MV-4-11 (cell line): ENCODE measurements at regions not wholly inside any gene's neighbourhood (a gene's known extent, or its start where the extent isn't known, plus 50 kb on each side); places are given as distances from the start of the nearest gene placed in this dataset.

Experiments used
- DNase-seq: peaks from one replicate; lab custom pipeline; 2025; lab: John Stamatoyannopoulos, UW

- no peak for DNase-seq
Observed at GRCh38 chr1:115413621-115414020, 75.6 kb upstream of the NGF start.

GRCh38 chr1:115413208-115413607 lies 75.2 kb upstream of the NGF start:
- no peak for DNase-seq

GRCh38 chr1:115412733-115413132 lies 74.7 kb upstream of the NGF start:
- no peak for DNase-seq

- DNase-seq = no peak
Observed at GRCh38 chr1:115412286-115412685, 74.2 kb upstream of the NGF start.

- DNase-seq = no peak
Observed at GRCh38 chr1:115411371-115412063, 73.5 kb upstream of the NGF start.

- no peak for DNase-seq
Observed at GRCh38 chr1:115409094-115410015, 71.3 kb upstream of the NGF start.

- no peak for DNase-seq
Observed at GRCh38 chr1:115408533-115408932, 70.5 kb upstream of the NGF start.

- DNase-seq = no peak
Observed at GRCh38 chr1:115404911-115405310, 66.9 kb upstream of the NGF start.

- DNase-seq = no peak
Observed at GRCh38 chr1:115402753-115403184, 64.7 kb upstream of the NGF start.

GRCh38 chr1:115401676-115402075 lies 63.6 kb upstream of the NGF start:
- DNase-seq = no peak

- no peak for DNase-seq
Observed at GRCh38 chr1:115400891-115401290, 62.8 kb upstream of the NGF start.

GRCh38 chr1:115400426-115400825 lies 62.4 kb upstream of the NGF start:
- no peak for DNase-seq

GRCh38 chr1:115398745-115399144 lies 60.7 kb upstream of the NGF start:
- no peak for DNase-seq
